WTC11 (cell line): ENCODE measurements at regions not wholly inside any gene's neighbourhood (a gene's known extent, or its start where the extent isn't known, plus 50 kb on each side); places are given as distances from the start of the nearest gene placed in this dataset.
"Not testable (repeated sequence)": the region's sequence is repeated elsewhere in the genome, so short reads cannot be mapped to it uniquely, and the experiment has no call there.

Source experiments
- ATAC-seq: fragments of 200-7000 bp; cut with Tn5 transposase; 2 replicates; pipeline ENCODE4 v1.10.0; 2021; ENCODE audit warnings: mild to moderate bottlenecking, moderate library complexity
- CTCF ChIA-PET: fragments of 300-600 bp; sonication (Branson Sonifier 250); formaldehyde crosslinking; loops from one replicate; lab custom pipeline; 2021; ENCODE audit warnings: antibody characterized with exemption; lab: Charles Lee
- POLR2A ChIA-PET: fragments of 350-600 bp; sonication (Branson Sonifier 250); formaldehyde crosslinking; loops from one replicate; lab custom pipeline; 2021; ENCODE audit warnings: antibody characterized with exemption; lab: Charles Lee
- DNase-seq: peaks from one replicate; pipeline ENCODE4 v3.0.0; 2021; ENCODE audit warnings: low spot score
- H3K27ac Mint-ChIP-seq: 2 replicates; pipeline ENCODE4 v1.8.0; 2021; ENCODE audit warnings: mixed read lengths
- H3K27me3 Mint-ChIP-seq: 2 replicates; pipeline ENCODE4 v1.8.0; 2021; ENCODE audit warnings: low read depth, mild to moderate bottlenecking, moderate library complexity, mixed read lengths
- H3K36me3 Mint-ChIP-seq: 2 replicates; pipeline ENCODE4 v1.8.0; 2021; ENCODE audit warnings: mixed read lengths
- H3K4me1 Mint-ChIP-seq: 2 replicates; pipeline ENCODE4 v1.8.0; 2022; ENCODE audit warnings: mixed read lengths
- H3K4me3 Mint-ChIP-seq: 2 replicates; pipeline ENCODE4 v1.8.0; 2021; ENCODE audit warnings: mild to moderate bottlenecking, moderate library complexity, mixed read lengths
- H3K9me3 Mint-ChIP-seq: 2 replicates; pipeline ENCODE4 v1.8.0; 2021; ENCODE audit warnings: mixed read lengths
- CREB1 ChIP-seq: sonication (generic); formaldehyde crosslinking; IDR thresholded peaks from 2 replicates; pipeline ENCODE4 v1.8.0; 2023; ENCODE audit warnings: mild to moderate bottlenecking, missing genetic modification reagents
- CREM ChIP-seq: sonication (generic); formaldehyde crosslinking; IDR thresholded peaks from 2 replicates; pipeline ENCODE4 v1.8.1; 2022; ENCODE audit warnings: mild to moderate bottlenecking, missing genetic modification reagents, moderate library complexity
- ELF4 ChIP-seq: sonication (generic); formaldehyde crosslinking; IDR thresholded peaks from 2 replicates; pipeline ENCODE4 v1.8.1; 2022; ENCODE audit warnings: low read depth, mild to moderate bottlenecking, moderate library complexity, missing genetic modification reagents
- IRF2 ChIP-seq: sonication (generic); formaldehyde crosslinking; IDR thresholded peaks from 2 replicates; pipeline ENCODE4 v1.8.0; 2022; ENCODE audit warnings: low read depth, missing genetic modification reagents, borderline replicate concordance
- JAZF1 ChIP-seq: fragments of 250-450 bp; sonication (Bioruptor Pico); IDR thresholded peaks from 2 replicates; pipeline ENCODE4 v1.9.0; 2021; ENCODE audit warnings: moderate library complexity, mild to moderate bottlenecking, inconsistent platforms
- NFYB ChIP-seq: sonication (generic); formaldehyde crosslinking; conservative IDR thresholded peaks from 2 replicates; pipeline ENCODE4 v1.8.0; 2022; ENCODE audit warnings: low read depth, missing genetic modification reagents
- NR1H2 ChIP-seq: sonication (generic); formaldehyde crosslinking; IDR thresholded peaks from 2 replicates; pipeline ENCODE4 v1.9.0; 2021; ENCODE audit warnings: mild to moderate bottlenecking, moderate library complexity, missing genetic modification reagents
- NR2C2 ChIP-seq: sonication (generic); formaldehyde crosslinking; IDR thresholded peaks from 2 replicates; pipeline ENCODE4 v1.8.0; 2022; ENCODE audit warnings: mild to moderate bottlenecking, missing genetic modification reagents
- RELA ChIP-seq: sonication (generic); formaldehyde crosslinking; IDR thresholded peaks from 2 replicates; pipeline ENCODE4 v1.8.1; 2022; ENCODE audit warnings: missing genetic modification reagents, mild to moderate bottlenecking, borderline replicate concordance
- SP1 ChIP-seq: sonication (generic); formaldehyde crosslinking; conservative IDR thresholded peaks from 2 replicates; pipeline ENCODE4 v1.8.1; 2022; ENCODE audit warnings: missing genetic modification reagents
- TCF7 ChIP-seq: sonication (generic); formaldehyde crosslinking; IDR thresholded peaks from 2 replicates; pipeline ENCODE4 v1.8.0; 2022; ENCODE audit warnings: mild to moderate bottlenecking, low read depth, missing genetic modification reagents, moderate library complexity
- ZNF138 ChIP-seq: sonication (generic); formaldehyde crosslinking; conservative IDR thresholded peaks from 2 replicates; pipeline ENCODE4 v1.8.1; 2022; ENCODE audit warnings: mild to moderate bottlenecking, moderate library complexity, missing genetic modification reagents
- ZNF232 ChIP-seq: sonication (generic); formaldehyde crosslinking; IDR thresholded peaks from 2 replicates; pipeline ENCODE4 v1.8.0; 2022; ENCODE audit warnings: mild to moderate bottlenecking, missing genetic modification reagents
- ZNF416 ChIP-seq: fragments of 250-450 bp; sonication (Bioruptor Pico); IDR thresholded peaks from 2 replicates; pipeline ENCODE4 v1.9.0; 2021; ENCODE audit warnings: mild to moderate bottlenecking, inconsistent platforms
- ZNF671 ChIP-seq: fragments of 250-450 bp; sonication (Bioruptor Pico); IDR thresholded peaks from 2 replicates; pipeline ENCODE4 v1.8.0; 2021; ENCODE audit warnings: mild to moderate bottlenecking
- TF ChIP-seq, protein P1 (sequence below): sonication (generic); formaldehyde crosslinking; IDR thresholded peaks from 2 replicates; pipeline ENCODE4 v1.8.1; 2023; ENCODE audit warnings: mild to moderate bottlenecking, missing genetic modification reagents, borderline replicate concordance
- TF ChIP-seq, protein P2 (sequence below): sonication (generic); formaldehyde crosslinking; IDR thresholded peaks from 2 replicates; pipeline ENCODE4 v1.8.1; 2022; ENCODE audit warnings: mild to moderate bottlenecking, moderate library complexity, missing genetic modification reagents
- TF ChIP-seq, protein P3 (sequence below): fragments of 250-450 bp; sonication (Bioruptor Pico); IDR thresholded peaks from 2 replicates; pipeline ENCODE4 v1.9.0; 2021; ENCODE audit warnings: mild to moderate bottlenecking

DNA sequence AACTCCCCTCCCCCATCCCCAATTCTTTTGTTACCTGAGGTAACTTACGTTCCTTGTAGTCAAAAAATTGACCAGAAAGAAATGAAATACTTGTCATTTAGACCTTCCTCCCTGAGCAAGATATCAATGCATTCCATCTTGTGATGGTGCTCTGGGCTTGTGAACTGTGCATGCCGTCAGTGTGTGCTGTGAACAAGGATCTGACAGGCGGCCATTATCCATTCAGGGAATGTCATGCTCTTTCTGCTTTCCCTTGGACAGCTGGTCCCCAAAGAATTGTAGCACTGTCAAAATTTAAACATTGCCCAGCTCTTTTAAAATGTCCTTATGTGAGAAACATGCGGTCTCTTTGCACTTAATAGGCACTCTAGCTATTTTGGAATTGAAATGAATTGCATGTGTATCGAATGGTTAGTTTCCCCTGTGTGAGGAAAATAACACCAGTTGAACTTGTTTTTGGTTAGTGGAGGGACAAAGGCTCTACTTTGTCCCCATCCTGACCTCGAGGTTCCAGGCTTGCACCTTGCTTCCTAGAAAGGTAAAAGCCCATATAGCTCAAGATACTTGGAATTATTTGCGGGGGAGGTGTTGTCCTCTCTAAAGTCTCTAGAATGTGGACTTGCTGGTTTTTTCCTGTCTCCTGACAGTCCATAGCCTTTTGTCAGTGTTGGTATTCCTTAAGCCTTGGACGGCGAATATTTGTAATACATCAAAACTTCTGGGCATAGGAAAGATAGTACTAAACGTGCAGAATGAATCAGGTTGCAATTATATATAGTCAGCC is 350.9 kb downstream of the NUP35 start (continued):
- TF ChIP-seq NR2C2 (CRISPR knock-in tag), result no peak
- TF ChIP-seq SP1 (CRISPR knock-in tag), result no peak
- no peak for TF ChIP-seq TCF7 (CRISPR knock-in tag)
- no peak for TF ChIP-seq ELF4 (CRISPR knock-in tag)
- no peak for TF ChIP-seq ZNF232
- no peak for TF ChIP-seq RELA (CRISPR knock-in tag)
- TF ChIP-seq, protein P1, sequence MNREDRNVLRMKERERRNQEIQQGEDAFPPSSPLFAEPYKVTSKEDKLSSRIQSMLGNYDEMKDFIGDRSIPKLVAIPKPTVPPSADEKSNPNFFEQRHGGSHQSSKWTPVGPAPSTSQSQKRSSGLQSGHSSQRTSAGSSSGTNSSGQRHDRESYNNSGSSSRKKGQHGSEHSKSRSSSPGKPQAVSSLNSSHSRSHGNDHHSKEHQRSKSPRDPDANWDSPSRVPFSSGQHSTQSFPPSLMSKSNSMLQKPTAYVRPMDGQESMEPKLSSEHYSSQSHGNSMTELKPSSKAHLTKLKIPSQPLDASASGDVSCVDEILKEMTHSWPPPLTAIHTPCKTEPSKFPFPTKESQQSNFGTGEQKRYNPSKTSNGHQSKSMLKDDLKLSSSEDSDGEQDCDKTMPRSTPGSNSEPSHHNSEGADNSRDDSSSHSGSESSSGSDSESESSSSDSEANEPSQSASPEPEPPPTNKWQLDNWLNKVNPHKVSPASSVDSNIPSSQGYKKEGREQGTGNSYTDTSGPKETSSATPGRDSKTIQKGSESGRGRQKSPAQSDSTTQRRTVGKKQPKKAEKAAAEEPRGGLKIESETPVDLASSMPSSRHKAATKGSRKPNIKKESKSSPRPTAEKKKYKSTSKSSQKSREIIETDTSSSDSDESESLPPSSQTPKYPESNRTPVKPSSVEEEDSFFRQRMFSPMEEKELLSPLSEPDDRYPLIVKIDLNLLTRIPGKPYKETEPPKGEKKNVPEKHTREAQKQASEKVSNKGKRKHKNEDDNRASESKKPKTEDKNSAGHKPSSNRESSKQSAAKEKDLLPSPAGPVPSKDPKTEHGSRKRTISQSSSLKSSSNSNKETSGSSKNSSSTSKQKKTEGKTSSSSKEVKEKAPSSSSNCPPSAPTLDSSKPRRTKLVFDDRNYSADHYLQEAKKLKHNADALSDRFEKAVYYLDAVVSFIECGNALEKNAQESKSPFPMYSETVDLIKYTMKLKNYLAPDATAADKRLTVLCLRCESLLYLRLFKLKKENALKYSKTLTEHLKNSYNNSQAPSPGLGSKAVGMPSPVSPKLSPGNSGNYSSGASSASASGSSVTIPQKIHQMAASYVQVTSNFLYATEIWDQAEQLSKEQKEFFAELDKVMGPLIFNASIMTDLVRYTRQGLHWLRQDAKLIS (CRISPR knock-in tag), result no peak
- TF ChIP-seq CREB1 (CRISPR knock-in tag), result no peak
- no peak for TF ChIP-seq JAZF1 (CRISPR knock-in tag)

DNA sequence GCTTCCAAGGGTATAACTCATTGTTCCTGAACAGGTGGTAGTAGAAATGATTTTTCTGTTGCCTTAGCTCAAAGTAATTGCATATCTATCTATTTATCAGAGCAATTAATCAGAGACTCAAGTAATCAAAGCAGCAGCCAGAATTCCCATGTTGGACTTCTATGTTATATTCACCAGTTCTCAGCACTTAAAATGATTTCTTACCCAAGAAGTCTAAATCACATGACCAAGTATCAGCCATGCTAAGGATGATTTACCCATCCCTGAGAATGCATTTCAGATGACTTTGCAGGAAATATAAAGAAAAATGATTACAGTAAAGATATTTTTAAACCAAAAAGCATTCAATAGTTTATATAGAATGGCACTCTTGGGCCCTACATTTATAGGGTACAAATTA is 352.2 kb downstream of the NUP35 start:
- ATAC-seq (no peak), DNase-seq (no peak)
- Mint-ChIP-seq H3K36me3 (peaks cover 34% of the 10 kb centered on the region), H3K27me3 (no peaks in the 10 kb centered on the region), H3K9me3 (peaks cover 24% of the 10 kb centered on the region), H3K4me3 (no peak overlapping the region), H3K27ac (no peak overlapping the region), H3K4me1 (peaks cover 18% of the 10 kb centered on the region)
- POLR2A ChIA-PET, result no interaction called here
- no peak for TF ChIP-seq ZNF416
- TF ChIP-seq ZNF671 (CRISPR knock-in tag), result no peak
- TF ChIP-seq NR1H2 (CRISPR knock-in tag), result no peak
- TF ChIP-seq CREB1 (CRISPR knock-in tag), result no peak
- CTCF ChIA-PET, result no interaction called here

DNA sequence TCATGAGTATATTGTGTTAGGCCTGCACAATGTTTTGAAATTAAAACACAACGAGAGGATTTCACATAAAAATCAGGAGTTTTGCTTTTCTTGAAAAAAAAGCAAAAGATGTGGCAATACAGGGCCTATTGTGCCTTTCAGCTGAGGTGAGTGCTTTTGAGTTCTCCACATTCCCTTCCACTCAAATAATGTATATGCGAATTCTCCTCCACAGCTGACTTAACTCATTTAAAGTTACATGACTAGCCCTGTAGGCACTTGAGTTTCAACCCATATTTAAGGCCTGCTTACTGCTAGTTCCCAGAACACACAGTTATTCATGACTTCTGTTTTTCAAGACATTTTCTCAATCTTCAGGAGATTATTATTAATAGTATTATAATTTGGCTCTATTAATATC is 353.1 kb downstream of the NUP35 start:
- TF ChIP-seq, protein P2, sequence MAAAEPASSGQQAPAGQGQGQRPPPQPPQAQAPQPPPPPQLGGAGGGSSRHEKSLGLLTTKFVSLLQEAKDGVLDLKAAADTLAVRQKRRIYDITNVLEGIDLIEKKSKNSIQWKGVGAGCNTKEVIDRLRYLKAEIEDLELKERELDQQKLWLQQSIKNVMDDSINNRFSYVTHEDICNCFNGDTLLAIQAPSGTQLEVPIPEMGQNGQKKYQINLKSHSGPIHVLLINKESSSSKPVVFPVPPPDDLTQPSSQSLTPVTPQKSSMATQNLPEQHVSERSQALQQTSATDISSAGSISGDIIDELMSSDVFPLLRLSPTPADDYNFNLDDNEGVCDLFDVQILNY, result no peak
- TF ChIP-seq, protein P3, sequence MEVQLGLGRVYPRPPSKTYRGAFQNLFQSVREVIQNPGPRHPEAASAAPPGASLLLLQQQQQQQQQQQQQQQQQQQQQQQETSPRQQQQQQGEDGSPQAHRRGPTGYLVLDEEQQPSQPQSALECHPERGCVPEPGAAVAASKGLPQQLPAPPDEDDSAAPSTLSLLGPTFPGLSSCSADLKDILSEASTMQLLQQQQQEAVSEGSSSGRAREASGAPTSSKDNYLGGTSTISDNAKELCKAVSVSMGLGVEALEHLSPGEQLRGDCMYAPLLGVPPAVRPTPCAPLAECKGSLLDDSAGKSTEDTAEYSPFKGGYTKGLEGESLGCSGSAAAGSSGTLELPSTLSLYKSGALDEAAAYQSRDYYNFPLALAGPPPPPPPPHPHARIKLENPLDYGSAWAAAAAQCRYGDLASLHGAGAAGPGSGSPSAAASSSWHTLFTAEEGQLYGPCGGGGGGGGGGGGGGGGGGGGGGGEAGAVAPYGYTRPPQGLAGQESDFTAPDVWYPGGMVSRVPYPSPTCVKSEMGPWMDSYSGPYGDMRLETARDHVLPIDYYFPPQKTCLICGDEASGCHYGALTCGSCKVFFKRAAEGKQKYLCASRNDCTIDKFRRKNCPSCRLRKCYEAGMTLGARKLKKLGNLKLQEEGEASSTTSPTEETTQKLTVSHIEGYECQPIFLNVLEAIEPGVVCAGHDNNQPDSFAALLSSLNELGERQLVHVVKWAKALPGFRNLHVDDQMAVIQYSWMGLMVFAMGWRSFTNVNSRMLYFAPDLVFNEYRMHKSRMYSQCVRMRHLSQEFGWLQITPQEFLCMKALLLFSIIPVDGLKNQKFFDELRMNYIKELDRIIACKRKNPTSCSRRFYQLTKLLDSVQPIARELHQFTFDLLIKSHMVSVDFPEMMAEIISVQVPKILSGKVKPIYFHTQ (CRISPR knock-in tag), result no peak
- no peak for TF ChIP-seq IRF2 (CRISPR knock-in tag)
- no peak for TF ChIP-seq ZNF138 (CRISPR knock-in tag)
- no peak for TF ChIP-seq NFYB
- no peak for TF ChIP-seq CREM (CRISPR knock-in tag)
- ATAC-seq (no peak), DNase-seq (no peak)
- Mint-ChIP-seq H3K9me3 (peaks cover 31% of the 10 kb centered on the region), H3K4me1 (peaks cover 11% of the 10 kb centered on the region), H3K36me3 (peaks cover 32% of the 10 kb centered on the region), H3K27me3 (no peaks in the 10 kb centered on the region), H3K4me3 (no peak overlapping the region), H3K27ac (no peak overlapping the region)
- ChIA-PET POLR2A (no interaction called here), CTCF (no interaction called here)

DNA sequence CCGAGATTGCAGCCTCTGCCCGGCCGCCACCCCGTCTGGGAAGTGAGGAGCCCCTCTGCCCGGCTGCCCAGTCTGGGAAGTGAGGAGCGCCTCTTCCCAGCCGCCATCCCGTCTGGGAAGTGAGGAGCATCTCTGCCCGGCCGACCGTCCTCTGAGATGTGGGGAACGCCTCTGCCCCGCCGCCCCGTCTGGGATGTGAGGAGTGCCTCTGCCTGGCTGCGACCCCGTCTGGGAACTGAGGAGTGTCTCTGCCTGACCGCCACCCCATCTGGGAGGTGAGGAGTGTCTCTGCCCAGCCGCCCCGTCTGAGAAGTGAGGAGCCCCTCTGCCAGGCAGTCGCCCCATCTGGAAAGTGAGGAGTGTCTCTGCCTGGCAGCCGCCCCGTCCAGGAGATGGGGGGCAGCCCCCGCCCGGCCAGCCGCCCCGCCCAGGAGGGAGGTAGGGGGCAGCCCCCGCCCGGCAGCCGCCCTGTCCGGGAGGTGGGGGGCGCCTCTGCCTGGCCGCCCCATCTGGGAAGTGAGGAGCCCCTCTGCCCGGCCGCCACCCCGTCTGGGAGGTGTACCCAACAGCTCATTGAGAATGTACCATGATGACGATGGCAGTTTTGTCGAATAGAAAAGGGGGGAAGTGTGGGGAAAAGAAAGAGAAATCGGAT is 354.8 kb downstream of the NUP35 start:
- H3K27me3 Mint-ChIP-seq, POLR2A ChIA-PET, H3K27ac Mint-ChIP-seq, ATAC-seq, CTCF ChIA-PET, DNase-seq, H3K4me3 Mint-ChIP-seq: not testable (repeated sequence)
- Mint-ChIP-seq H3K4me1 (peaks cover 11% of the 10 kb centered on the region), H3K9me3 (peaks cover 38% of the 10 kb centered on the region), H3K36me3 (peaks cover 32% of the 10 kb centered on the region)
